Activated CD4-positive, alpha-beta T cell treated with anti-CD3 and anti-CD28 coated beads, Interleukin-2, amount 50 U/mL, for 24 hours (primary cell): ENCODE measurements at regions not wholly inside any gene's neighbourhood (a gene's known extent, or its start where the extent isn't known, plus 50 kb on each side); places are given as distances from the start of the nearest gene placed in this dataset.
"Not testable (repeated sequence)": the region's sequence is repeated elsewhere in the genome, so short reads cannot be mapped to it uniquely, and the experiment has no call there.

Experiments
- DNase-seq, 2 donors: peaks; one replicate each; pipeline ENCODE4 v3.0.0-alpha.2; 2020; ENCODE audit warnings: low read depth in 1 of 2, low spot score in 1 of 2

DNA sequence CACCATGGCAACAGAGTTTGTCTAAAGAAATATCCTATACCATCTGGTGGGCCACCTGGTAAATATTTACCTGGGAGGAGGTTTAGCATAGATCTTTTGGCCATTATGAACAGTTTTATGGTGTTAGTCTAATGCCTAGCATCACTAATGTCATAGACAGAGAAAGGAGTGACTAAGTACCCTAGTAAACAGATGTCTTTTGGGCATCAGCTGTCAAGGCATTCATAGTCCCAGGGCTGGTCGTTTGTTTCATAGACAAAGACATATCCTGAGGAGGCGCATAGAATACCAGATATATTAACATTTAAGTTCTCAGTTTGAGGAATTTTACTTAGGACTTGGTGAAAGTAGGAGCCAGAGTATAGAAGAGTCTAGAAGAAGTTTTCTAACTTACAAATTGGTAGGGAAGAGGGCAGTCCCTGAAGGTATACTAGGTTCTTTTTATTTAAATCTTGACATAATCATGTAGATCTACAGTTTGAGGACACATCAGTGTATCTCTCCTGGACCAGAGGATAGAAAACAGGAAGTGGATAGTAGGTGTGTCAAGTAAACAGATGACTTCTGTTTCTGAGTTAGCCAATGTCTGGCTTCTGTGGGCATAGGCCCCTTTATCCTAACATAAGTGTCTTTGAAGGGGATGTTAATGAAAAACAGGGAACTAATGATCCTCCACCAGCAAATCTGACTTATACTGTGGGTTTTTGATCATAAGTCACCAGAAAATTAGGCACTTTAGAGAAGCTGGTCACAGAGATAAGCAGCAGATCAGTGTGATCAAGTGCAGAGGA is 105.0 kb upstream of the PRSS3 start:
- no peak for DNase-seq

DNA sequence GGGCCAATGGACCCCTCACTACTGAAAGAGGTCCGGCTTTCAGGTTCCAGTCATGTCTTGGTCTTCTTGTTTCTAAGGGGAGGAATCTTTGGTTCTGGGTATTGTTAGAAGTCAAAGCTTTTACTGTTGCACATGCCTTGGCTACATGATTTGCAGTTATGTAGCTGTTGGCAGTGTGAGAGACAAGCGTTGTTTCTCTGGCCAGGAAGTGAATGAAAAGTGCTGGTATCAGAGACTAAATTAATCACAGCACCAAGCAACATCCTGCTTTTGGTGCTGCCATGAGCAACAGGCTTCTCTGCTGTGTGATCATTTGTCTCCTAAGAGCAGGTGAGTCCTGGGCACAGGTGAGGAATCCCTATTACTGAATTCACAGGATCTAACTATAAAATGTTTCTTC is 100.1 kb upstream of the PRSS3 start:
- no peak for DNase-seq

DNA sequence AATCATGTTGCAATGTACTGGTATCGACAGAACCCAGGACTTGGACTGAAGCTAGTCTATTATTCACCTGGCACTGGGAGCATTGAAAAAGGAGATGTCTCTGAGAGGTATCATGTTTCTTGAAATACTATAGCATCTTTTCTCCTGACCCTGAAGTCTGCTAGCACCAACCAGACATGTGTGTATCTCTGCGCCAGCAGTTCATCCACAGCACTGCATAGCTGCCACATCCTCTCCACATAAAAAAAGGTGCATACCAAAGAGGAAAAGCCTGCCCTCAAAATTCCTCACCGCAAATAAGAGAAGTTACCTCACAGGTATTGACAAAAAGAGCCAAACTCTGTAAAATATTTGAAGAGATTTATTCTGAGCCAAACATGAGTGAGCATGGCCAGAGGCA is 99.5 kb upstream of the PRSS3 start:
- DNase-seq, result no peak

DNA sequence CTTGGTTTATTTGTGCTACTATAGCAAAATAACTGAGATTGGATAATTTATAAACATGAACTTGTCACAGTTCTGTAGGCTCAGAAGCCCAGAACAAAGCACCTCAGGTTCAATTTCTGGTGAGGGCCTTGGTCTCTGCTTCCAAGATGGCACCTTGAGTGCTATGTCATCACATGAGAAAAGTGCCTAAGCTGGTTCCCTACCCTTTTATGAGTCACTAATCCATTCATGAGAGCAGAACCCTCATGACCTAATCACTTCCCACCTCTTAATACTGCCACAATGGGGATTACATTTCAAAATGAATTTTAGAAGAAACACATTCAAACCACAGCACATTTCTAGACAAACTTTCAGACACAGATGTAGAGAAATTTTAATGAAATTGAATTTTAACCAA is 98.2 kb upstream of the PRSS3 start:
- no peak for DNase-seq

DNA sequence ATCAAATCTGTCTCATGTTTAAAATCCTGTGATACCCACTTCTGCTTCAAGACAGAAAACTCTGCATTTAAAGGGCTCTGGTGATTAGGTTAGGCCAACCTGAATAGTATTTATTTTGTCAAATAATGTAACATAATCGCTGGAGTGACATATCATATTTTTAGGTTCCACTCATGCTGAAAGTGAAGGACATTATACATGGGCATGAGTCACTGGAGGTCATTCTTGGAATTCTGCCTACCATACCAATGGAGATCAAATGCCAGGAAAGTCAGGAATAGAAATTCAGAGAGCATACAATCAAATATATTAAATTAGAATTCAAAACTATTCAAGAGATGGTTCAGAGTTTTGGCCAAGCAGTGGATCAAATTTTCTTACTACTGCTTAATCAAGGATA is 97.1 kb upstream of the PRSS3 start:
- no peak for DNase-seq

DNA sequence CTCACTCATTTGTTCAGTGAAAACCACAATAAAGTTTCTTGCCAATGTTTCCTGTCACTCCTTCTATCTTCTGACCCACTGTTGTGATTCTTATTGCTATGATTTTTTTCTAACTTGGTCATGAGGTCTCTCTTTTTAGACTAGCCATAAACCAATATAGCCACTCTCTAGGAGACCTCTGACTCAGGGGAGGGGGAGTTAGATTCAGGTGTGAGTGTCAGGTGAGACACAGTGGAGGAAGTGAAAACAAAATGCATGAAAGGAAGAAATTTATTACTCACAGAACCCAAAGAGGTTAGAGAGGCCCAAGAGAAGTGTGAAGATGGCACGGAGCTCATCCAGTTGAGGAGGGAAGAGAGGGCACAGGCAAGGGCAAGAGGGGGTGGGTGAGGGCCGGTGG is 94.4 kb upstream of the PRSS3 start:
- DNase-seq, result not testable (repeated sequence)

DNA sequence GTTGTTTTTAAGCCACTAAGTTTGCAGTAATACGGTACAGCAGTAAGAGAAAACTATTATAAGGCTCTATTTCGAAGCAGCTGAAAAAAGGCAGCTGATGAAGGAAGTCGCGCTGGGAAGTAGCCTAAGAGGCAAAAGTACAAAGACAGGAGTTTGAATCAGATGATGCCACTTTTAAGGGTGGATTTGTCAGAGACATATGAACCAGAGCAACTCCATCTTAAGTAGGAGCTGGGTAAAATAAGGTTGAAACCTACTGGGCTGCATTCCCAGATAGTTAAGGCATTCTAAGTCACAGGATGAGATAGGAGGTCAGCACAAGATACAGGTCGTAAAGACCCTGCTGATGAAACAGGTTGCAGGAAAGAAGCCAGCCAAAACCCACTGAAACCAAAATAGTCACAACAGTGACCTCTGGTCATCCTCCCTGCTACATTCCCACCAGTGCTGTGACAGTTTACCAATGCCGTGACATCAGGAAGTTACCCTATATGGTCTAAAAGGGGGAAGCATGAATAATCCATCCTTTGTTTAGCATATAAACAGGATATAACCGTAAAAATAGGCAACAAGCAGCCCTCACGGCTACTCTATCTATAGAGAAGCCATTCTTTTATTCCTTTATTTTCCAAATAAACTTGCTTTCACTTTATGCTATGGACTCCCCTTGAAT is 91.8 kb upstream of the PRSS3 start:
- DNase-seq, result no peak

DNA sequence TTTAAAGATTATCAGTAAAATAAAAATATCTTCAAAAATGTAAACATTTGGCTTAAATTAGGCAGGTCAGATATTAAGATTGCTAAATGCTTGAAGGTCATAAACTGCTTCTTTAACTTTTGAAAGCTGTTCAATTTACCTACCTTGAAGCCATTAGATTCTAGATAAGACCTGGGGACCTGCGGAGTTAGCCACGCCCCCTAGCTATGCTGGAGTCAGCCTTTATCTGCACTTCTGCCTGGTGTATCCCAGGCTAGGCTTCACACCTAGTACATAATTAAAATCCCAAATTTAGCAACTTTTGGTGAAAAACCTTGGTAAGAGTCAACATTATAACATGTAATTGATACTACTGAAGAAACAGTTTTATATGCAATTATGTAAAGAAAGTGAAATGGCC is 89.9 kb upstream of the PRSS3 start:
- not testable (repeated sequence) for DNase-seq

DNA sequence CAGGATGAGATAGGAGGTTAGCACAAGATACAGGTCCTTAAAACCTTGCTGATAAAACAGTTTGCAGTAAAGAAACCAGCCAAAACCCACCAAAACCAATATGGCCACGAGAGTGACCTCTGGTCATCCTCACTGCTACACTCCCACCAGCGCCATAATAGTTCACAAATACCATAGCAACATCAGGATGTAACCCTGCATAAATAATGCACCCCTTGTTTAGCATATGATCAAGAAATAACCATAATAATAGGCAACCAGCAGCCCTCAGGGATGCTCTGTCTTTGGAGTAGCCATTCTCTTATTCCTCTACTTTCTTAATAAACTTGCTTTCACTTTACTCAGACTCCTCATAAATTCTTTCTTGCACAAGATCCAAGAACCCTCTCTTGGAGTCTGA is 86.9 kb upstream of the PRSS3 start:
- DNase-seq, result no peak

DNA sequence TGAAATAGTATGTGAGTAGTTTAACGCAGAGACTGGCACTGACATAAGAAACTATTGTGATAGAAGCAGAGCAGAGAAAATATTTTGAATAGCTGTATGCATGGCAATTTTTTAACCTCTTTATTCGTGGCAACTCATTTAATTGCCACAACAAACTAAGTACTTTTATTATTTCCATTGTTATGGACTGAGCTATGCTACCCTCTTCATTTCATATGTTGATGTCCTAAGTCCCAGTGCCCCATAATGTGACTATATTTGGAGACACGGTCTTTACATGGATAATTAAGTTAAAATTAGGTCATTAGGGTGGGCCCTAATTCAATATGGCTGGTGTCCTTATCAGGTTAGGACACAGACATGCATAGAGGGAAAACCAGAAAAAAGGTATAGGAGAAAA is 86.1 kb upstream of the PRSS3 start:
- DNase-seq, result no peak

DNA sequence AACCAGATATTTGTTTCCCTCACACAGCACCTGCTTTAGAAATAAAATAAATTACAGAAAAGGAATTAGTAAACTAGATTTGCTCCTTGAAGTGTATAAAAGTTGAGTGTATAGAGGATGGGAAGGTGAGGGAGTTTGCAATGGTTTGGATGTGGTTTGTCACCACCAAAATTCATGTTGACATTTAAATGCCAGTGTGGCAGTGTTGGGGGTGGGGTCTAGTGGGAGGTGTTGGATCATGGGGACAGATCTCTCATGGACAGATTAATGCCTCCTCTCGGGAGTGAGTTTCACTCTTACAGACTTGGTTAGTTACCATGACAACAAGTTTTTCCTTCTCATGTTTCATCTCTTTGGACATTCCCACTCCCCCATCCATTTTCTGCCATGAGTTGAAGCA is 83.9 kb upstream of the PRSS3 start:
- DNase-seq, result not testable (repeated sequence)

DNA sequence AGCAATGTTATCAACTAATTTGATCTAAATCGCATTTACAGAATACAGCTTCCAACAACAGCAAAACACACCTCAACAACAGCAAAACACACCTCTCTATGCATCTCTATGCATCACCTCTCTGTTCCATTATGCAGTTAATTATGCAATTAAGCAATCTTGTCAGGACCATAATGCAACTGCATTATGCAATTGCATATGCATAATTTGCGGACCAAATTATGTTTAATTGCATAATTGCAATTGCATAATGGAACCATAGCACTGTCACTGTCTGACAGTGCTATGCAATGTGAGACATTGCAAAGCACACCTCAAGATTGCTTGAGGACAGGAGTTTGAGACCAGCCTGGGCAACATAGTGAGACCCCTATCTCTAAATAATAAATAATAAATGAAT is 80.4 kb upstream of the PRSS3 start:
- no peak for DNase-seq

DNA sequence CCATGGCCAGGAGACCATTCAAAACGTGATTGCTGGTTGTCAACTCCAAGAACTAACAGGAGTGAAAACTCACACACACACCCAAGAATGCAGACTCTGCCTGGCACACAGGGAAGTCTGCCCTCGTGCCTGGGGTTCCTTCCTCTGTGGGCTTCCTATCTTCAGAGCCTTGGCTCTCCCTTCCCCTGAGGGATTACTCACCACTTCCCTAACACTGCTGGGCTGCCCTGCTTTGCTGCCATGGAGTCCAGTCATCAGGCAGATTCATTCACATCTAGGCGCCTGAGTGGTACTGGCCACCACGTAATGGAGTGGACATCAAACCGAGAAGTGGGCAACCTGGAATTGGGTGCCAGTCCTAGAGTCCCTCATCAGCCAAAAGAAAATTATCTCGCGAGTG is 76.4 kb upstream of the PRSS3 start:
- no peak for DNase-seq

DNA sequence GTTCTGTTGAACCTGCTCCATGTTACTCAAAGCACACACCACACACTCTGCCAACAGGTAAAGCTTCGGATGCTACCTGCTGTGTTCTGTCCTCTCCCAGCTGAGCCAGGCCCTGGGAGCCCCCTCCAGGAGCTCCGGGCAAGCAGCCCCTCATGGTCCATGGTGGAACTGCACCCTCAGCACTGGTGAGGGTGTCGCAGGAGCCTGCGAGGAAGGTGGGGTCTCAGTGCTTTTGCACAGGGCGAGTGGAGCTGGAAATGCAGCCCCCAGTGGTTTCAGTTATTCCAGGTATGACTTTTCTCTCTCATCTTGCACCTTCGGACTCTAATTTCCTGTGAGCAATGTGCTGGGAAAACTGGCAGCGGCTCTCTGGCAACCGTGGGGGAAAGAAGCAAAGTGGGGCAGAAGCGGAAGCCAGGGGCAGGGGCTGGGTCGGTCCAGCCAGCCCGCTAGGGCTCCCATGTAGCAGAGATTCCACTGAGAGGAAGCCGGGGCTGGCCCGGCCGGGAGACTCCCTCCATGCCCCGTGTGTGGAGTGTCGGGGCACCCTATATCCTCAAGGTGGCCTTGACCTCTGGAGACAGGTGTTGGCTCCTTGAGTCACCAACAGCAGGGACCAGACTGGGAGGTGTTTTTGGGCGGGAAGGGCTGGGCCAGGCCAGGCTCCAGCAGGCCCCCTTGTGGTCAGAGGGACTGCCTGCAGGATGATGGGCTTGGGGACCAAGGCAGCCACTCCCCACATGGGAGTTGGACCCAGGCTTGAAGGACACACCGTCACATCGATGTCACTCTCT is 75.6 kb upstream of the PRSS3 start:
- DNase-seq, result peak in 1 of 2 donors; percentile 13

DNA sequence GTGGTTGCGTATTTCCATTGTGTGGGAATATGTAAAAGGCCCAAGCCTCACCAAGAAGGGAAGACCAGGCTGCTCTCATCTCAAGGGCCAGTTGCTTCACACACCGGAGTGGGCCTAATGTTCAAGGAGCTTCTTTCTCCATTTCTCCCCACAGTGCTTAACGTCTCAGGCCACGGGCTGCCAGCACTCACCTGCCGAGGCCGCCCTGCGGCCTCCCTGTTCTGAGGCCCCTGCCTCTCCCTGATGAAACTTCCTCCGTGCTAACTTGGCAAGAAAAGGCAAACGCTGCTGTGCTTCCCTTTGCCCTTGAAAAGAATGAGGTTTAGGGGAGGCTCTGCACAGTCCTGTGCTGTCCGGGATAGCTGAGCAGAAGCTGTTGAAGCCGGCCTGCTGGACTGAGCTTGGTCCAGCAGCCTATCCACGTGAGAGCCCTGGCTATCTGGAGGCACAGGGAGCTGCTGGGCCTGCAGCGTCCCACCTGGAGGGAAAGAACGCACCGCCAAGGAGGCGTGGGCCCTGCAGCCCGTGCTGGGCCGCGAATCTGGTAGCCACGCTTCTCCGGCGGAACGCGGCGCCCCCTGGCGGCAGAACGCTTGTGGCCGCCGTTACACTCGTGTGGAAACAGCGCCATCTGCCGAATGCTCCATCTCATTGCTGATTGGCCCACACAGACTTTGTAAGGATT is 73.5 kb upstream of the PRSS3 start:
- DNase-seq, result peak; percentile 85 to 86

DNA sequence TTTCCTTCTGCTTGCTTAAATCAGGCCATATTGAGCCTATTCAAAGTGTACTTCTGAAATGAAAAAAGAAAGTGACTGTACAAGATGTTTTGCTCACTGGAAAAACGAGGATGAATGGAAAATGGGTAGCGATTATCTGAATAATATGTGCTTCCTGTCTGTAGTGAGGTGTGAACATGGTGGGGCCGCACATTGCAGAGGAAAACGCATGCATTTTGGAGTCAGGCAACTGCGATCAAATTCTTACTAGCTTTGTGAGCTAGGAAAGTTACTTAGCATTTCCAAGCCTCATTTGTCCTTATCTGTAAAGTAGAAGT is 73.0 kb upstream of the PRSS3 start:
- no peak for DNase-seq

DNA sequence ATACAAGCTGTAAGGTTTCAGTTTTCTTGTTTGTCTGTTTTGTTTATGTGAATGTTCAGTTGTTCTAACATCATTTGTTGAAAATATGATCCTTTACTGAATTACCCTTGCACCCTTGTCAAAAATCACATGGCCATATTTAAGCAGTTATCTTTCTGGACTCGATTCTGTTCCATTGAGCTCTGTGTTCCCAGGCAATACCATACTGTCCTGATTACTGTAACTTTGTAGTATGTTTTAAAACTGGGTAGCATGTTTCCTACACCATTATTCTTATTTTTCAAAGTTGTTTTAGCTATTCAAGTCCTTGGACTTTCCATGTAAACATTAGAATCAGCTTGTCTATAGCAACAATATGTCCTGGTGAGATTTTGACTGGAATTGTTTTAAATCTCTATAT is 66.7 kb upstream of the PRSS3 start:
- no peak for DNase-seq

DNA sequence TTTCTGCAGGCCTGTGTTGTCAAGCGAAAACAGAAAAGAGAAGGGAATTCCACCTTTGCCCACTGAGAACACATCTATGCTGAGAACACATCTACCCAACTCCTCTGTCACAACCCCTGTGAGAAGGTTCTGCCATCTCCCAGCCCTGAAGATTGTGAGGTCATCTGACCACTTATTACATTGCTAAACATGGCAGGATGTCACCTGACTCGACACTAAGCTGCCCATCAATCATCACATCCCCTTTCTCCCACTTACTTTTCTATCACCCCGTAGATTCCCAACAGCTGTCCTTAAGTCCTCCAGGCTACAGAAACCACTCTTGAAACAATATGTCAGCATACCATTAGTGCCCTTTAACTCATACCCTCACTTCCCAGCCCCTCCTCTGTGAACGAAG is 64.2 kb upstream of the PRSS3 start:
- DNase-seq, result no peak

DNA sequence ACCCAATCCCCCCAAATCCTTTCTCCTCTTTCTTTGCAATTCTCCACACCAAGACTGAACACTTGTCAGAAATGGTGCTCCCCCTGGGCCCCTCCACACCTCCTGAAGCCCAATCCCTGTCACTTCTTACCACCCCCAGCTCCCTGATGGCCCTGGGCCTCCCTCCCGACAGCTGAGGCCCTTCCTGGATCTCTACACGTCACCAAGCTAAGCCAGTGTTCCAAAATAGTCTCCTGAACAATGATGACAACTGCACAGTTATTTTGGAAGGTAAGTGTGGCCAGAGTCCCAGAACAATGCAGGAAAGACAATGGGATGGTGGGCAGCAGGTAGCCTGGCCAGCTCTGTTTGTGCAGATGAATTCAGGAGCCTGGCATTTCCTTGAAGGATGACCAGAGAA is 63.7 kb upstream of the PRSS3 start:
- no peak for DNase-seq

DNA sequence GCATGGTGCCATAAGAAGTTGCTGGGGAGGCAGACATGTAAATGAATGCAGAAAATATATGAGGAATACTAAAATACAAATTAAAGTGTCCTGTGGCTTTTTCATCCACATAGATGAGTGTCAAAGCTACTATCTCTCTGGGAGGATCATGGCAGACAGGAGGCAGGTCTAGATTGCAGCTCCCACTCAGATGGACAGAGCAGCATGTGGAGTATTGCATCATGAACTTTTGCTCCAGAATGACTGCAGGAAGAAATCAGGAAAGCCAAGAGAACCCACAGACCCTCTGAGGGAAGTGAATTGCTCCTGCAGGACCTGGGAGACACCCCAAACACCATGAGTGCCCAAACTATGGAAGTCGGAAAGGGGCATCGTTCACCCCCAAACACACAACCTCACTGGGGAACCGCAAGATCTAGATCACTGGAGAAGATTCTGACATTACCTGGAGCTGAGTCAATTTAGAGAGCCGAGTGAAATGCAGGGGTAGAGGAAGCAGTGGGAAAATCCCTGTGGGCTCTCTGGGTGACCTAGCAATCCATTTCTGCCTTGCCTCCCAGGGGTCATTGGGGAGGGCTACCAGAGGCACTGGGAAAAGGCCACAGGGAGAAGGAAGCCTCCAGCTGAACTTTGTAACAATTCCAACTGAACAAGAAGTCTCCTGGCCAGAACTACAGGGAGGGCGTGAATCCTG is 61.0 kb upstream of the PRSS3 start:
- not testable (repeated sequence) for DNase-seq
